Natural killer cell (primary cell): ENCODE measurements at regions not wholly inside any gene's neighbourhood (a gene's known extent, or its start where the extent isn't known, plus 50 kb on each side); places are given as distances from the start of the nearest gene placed in this dataset.

Experiments used
- ATAC-seq, 3 donors: fragments of 150-1000 bp in 2 of 3; fragments of 200-7000 bp in 1 of 3; cut with Tn5 transposase; 1 replicate in 1 of 3; 2 replicates in 2 of 3; pipeline ENCODE4 v1.10.0; 2021; ENCODE audit warnings: mild to moderate bottlenecking in 2 of 3, moderate library complexity in 2 of 3
- DNase-seq, 2 donors: peaks; one replicate each; pipeline versions ENCODE4 v3.0.0 to v3.0.0-alpha.2; 2013 to 2021; ENCODE audit warnings: mixed read lengths in 1 of 2
- H3K27ac ChIP-seq: one replicate; pipeline ENCODE4 v1.5.1; 2013; ENCODE audit warnings: mild to moderate bottlenecking, low read length
- H3K27me3 ChIP-seq: one replicate; pipeline ENCODE4 v1.6.1; 2013; ENCODE audit warnings: low read length; ENCODE audit not compliant: control insufficient read depth, insufficient read depth
- H3K36me3 ChIP-seq: one replicate; pipeline ENCODE4 v1.6.1; 2013; ENCODE audit warnings: low read length; ENCODE audit not compliant: control insufficient read depth, insufficient read depth
- H3K4me1 ChIP-seq: one replicate; pipeline ENCODE4 v1.6.1; 2013; ENCODE audit warnings: low read length; ENCODE audit not compliant: control insufficient read depth, insufficient read depth
- H3K4me3 ChIP-seq: one replicate; pipeline ENCODE4 v1.5.1; 2013; ENCODE audit warnings: low read length
- H3K9me3 ChIP-seq: one replicate; pipeline ENCODE4 v1.6.1; 2013; ENCODE audit warnings: low read length; ENCODE audit not compliant: control insufficient read depth, insufficient read depth
- H3K27ac Mint-ChIP-seq, 2 donors: one replicate each; pipeline ENCODE4 v1.8.0; 2022; ENCODE audit warnings: mild to moderate bottlenecking in 2 of 2, mixed read lengths in 2 of 2, moderate library complexity in 1 of 2
- H3K27me3 Mint-ChIP-seq, 2 donors: one replicate each; pipeline ENCODE4 v1.8.0; 2022; ENCODE audit warnings: low read depth in 2 of 2, mixed read lengths in 2 of 2
- H3K36me3 Mint-ChIP-seq: one replicate; pipeline ENCODE4 v1.8.0; 2022; ENCODE audit warnings: mixed read lengths
- H3K4me1 Mint-ChIP-seq, 2 donors: one replicate each; pipeline ENCODE4 v1.8.0; 2022; ENCODE audit warnings: mixed read lengths in 2 of 2
- H3K4me3 Mint-ChIP-seq: one replicate; pipeline ENCODE4 v1.8.0; 2022; ENCODE audit warnings: mild to moderate bottlenecking, moderate library complexity, mixed read lengths
- H3K9me3 Mint-ChIP-seq, 2 donors: one replicate each; pipeline ENCODE4 v1.8.0; 2022; ENCODE audit warnings: mixed read lengths in 2 of 2
- WGBS: methylation state at CpG from one replicate; pipeline ENCODE4 v1.1.7; 2013; ENCODE audit warnings: missing lambda C conversion rate; ENCODE audit not compliant: insufficient coverage; 5-methylcytosine and 5-hydroxymethylcytosine counted together
- intact Hi-C: fragments of 100-400 bp; cut with micrococcal nuclease; formaldehyde crosslinking; loops from one replicate; pipeline ENCODE4 v1.14.2; 2022
- TF ChIP-seq, protein P1 (sequence below): fragments of 200-600 bp; IDR thresholded peaks from one replicate; pipeline ENCODE4 v1.8.0; 2022; ENCODE audit warnings: antibody characterized with exemption

DNA sequence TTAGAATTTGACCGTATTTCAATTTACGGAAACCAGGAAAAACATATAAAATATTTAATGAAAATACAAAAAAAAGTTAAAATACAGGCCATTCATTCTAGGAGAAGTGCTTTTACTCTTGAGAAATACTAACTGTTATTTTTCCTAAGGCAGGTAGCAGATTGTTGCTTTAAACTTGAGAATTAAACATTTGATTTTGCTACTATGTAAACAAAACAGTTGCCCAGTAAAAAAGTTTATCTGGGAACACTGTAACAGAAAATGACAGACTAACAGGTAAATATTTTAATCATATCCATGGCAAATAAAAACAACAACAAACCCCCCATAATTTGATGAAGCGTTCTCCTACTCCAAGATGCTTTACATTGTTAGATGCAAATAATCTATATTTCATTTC lies 350.5 kb downstream of the CRPPA start:
- H3K27ac Mint-ChIP-seq: no peak overlapping the region
- no peaks in the 10 kb centered on the region for H3K36me3 Mint-ChIP-seq
- intact Hi-C loops: no loop called here
- H3K27me3 Mint-ChIP-seq: peaks cover 0 to 3% of the 10 kb centered on the region in 2 donors
- WGBS: no CpG with 5 or more reads among the region's 3 CpGs
- H3K36me3 ChIP-seq: no peaks in the 10 kb centered on the region
- no peak overlapping the region for H3K4me3 ChIP-seq
- H3K27ac ChIP-seq: no peak overlapping the region
- no peaks in the 10 kb centered on the region for H3K9me3 Mint-ChIP-seq
- H3K4me1 Mint-ChIP-seq: no peaks in the 10 kb centered on the region
- H3K9me3 ChIP-seq: no peaks in the 10 kb centered on the region
- TF ChIP-seq, protein P1, sequence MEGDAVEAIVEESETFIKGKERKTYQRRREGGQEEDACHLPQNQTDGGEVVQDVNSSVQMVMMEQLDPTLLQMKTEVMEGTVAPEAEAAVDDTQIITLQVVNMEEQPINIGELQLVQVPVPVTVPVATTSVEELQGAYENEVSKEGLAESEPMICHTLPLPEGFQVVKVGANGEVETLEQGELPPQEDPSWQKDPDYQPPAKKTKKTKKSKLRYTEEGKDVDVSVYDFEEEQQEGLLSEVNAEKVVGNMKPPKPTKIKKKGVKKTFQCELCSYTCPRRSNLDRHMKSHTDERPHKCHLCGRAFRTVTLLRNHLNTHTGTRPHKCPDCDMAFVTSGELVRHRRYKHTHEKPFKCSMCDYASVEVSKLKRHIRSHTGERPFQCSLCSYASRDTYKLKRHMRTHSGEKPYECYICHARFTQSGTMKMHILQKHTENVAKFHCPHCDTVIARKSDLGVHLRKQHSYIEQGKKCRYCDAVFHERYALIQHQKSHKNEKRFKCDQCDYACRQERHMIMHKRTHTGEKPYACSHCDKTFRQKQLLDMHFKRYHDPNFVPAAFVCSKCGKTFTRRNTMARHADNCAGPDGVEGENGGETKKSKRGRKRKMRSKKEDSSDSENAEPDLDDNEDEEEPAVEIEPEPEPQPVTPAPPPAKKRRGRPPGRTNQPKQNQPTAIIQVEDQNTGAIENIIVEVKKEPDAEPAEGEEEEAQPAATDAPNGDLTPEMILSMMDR: no peak
- H3K4me3 Mint-ChIP-seq: no peak overlapping the region
- ATAC-seq: no peak
- no peak for DNase-seq
- no peaks in the 10 kb centered on the region for H3K4me1 ChIP-seq
- no peaks in the 10 kb centered on the region for H3K27me3 ChIP-seq

DNA sequence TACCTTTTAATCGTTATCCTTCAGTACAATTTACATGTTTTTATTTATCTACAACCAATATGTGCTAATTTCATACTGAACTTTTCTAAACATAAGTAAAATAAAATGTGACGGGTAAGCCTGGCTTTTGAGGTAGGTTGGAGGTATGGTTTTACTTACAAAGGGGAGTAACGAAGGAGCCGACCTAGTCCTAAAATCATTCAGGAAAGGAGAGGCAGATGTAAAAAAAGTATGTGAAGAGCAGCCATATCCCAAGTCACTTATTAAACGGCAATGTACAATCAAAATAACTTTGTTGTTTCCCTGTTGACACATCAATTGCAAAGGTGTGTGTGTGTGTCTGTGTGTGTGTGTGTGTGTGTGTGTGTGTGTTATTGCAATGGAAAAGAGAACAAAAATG lies 351.3 kb downstream of the CRPPA start:
- ATAC-seq: no peak
- DNase-seq: no peak
- Mint-ChIP-seq H3K4me3 (no peak overlapping the region), H3K27ac (no peak overlapping the region), H3K9me3 (no peaks in the 10 kb centered on the region), H3K4me1 (no peaks in the 10 kb centered on the region), H3K36me3 (no peaks in the 10 kb centered on the region), H3K27me3 (peaks cover 0 to 3% of the 10 kb centered on the region in 2 donors)
- TF ChIP-seq, protein P1: no peak
- Histone ChIP-seq H3K36me3 (no peaks in the 10 kb centered on the region), H3K4me3 (no peak overlapping the region), H3K27me3 (no peaks in the 10 kb centered on the region), H3K9me3 (no peaks in the 10 kb centered on the region), H3K27ac (no peak overlapping the region), H3K4me1 (no peaks in the 10 kb centered on the region)
- WGBS: 90% methylated on average over 3 of the region's 5 CpGs
- intact Hi-C loops: no loop called here

DNA sequence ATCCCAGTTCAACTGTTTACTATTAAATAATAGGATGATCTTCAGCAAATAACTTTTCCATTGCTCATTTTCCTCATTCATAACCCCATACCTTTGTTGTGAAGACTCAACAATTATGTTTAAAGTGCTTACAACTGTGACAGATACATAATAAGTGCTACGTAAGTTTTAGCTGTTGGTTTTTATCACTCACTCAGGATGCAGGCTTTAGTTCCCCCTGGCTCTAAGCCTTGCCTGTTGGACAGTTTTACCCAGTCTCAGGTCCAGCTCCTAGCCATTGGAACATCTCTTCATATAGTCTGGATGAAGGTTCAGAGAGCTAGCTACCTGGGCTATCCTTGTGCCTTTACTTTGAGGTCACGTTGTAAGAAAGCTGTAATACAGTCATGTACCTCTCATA lies 353.2 kb downstream of the CRPPA start:
- no peaks in the 10 kb centered on the region for H3K4me1 ChIP-seq
- no peak for ATAC-seq
- TF ChIP-seq, protein P1: no peak
- H3K27ac Mint-ChIP-seq: no peak overlapping the region
- H3K27me3 Mint-ChIP-seq: peaks cover 0 to 3% of the 10 kb centered on the region in 2 donors
- H3K27me3 ChIP-seq: no peaks in the 10 kb centered on the region
- no peaks in the 10 kb centered on the region for H3K9me3 ChIP-seq
- H3K4me1 Mint-ChIP-seq: no peaks in the 10 kb centered on the region
- no peak overlapping the region for H3K27ac ChIP-seq
- no peaks in the 10 kb centered on the region for H3K9me3 Mint-ChIP-seq
- no peaks in the 10 kb centered on the region for H3K36me3 Mint-ChIP-seq
- WGBS: 100% methylated on average over 2 of the region's 2 CpGs
- no peak overlapping the region for H3K4me3 Mint-ChIP-seq
- intact Hi-C loops: no loop called here
- no peaks in the 10 kb centered on the region for H3K36me3 ChIP-seq
- no peak for DNase-seq
- no peak overlapping the region for H3K4me3 ChIP-seq

DNA sequence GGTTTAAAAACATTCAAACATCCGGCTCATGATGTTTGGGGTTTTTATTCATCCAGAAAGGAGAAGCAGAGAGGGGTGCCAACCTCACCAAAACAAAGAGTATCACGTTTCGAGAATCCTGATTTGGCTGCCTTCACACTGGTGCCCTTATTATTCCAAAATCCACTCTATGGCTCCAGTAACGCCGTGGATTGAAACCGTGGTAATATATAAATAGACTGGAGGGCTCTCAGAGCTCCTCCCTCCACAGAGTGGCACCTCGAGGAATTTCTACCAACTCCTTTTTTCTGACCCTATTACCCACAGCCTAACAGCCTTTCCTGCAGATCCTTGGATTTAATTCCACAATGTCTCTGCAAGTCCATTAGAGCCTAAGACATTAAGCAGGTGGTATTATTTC lies 353.6 kb downstream of the CRPPA start:
- no peaks in the 10 kb centered on the region for H3K9me3 Mint-ChIP-seq
- no peaks in the 10 kb centered on the region for H3K27me3 ChIP-seq
- H3K9me3 ChIP-seq: no peaks in the 10 kb centered on the region
- peaks cover 0 to 3% of the 10 kb centered on the region in 2 donors for H3K27me3 Mint-ChIP-seq
- no peak for DNase-seq
- 80% methylated on average over 4 of the region's 7 CpGs for WGBS
- H3K27ac Mint-ChIP-seq: no peak overlapping the region
- no peaks in the 10 kb centered on the region for H3K36me3 ChIP-seq
- H3K4me3 Mint-ChIP-seq: no peak overlapping the region
- no peaks in the 10 kb centered on the region for H3K4me1 ChIP-seq
- H3K4me3 ChIP-seq: no peak overlapping the region
- no peak overlapping the region for H3K27ac ChIP-seq
- intact Hi-C loops: no loop called here
- H3K36me3 Mint-ChIP-seq: no peaks in the 10 kb centered on the region
- no peak for ATAC-seq
- no peaks in the 10 kb centered on the region for H3K4me1 Mint-ChIP-seq
- TF ChIP-seq, protein P1: no peak
